CD4-positive, alpha-beta T cell treated with Interleukin-12 subunit alpha and Interleukin-12 subunit beta, for 1 hour (primary cell): ENCODE measurements at regions not wholly inside any gene's neighbourhood (a gene's known extent, or its start where the extent isn't known, plus 50 kb on each side); places are given as distances from the start of the nearest gene placed in this dataset.

Source experiments
- DNase-seq: peaks from one replicate; pipeline ENCODE4 v3.0.0-alpha.2; 2020

DNA sequence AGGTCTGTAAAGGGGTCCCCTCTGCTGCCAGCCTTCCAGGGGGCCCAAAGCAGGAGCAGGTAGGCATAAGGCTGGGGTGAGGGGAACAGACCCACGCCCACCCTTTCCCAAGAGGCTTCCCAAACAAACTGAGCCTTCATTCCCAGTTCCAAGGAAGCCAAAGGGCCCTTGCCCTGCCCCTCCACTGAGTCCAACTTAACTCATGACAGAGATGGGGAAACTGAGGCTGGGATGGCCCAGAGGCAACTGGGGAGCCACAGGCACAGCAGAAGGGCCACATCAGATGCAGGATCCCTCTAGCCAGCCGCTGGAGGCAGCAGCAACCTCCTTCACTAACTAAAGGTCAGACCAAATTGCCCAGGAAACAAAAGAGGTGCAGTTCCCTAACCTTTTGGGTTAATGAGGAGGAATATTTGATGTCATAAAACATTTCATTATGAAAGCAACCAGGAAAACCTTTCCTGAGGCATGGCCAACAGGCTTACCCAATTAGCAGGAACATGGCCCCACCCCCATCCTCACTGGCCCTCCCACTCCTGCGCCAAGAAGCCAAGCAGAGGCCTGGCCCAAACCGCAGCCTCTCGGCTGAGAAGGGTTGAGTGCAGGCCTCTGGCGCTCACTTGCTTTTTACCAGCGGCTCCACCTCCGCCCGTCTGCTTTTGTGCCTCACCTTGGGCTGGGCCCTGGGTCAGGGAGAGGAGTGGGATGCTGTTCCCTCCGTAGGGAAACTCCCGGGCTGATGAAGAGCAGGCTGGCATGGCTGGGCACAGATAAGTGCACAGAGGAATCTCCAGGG is 293.5 kb upstream of the RTL1 start:
- no peak for DNase-seq

- no peak for DNase-seq
Measured at GRCh38 chr14:101197595-101198397, 294.3 kb upstream of the RTL1 start.

DNA sequence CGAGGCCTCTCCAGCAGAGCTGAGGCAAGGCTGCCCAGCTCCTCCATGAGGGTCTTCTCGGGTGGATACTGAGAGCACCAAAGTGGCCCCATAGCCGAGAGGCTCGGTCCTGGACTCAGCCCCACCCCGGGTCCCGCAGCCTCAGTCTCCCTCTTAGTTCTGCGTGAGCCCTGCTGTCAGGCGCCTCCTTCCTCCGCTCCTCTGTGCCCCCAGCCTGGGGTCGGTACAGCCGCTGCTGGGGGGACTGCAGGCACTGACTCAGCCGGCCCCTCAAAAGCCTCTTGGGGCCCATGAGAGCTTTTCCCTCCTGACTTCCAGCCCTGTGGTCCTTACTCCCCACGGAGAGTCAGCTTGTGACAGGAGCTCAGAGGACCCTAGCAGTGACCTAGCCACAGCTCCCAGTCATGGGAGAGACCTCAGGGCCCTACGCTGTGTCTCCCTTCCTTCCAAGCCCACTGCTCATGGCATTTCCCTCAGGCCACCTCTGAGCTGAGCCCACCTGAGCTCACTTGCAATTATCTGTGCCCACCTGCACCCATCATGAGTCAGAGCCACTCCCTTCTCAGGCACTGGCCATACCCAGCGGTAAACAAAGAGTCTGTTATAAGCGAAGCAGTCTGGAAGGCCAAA is 295.0 kb upstream of the RTL1 start:
- DNase-seq, result no peak

GRCh38 chr14:101199028-101199770 is 295.7 kb upstream of the RTL1 start:
- DNase-seq, result no peak

DNA sequence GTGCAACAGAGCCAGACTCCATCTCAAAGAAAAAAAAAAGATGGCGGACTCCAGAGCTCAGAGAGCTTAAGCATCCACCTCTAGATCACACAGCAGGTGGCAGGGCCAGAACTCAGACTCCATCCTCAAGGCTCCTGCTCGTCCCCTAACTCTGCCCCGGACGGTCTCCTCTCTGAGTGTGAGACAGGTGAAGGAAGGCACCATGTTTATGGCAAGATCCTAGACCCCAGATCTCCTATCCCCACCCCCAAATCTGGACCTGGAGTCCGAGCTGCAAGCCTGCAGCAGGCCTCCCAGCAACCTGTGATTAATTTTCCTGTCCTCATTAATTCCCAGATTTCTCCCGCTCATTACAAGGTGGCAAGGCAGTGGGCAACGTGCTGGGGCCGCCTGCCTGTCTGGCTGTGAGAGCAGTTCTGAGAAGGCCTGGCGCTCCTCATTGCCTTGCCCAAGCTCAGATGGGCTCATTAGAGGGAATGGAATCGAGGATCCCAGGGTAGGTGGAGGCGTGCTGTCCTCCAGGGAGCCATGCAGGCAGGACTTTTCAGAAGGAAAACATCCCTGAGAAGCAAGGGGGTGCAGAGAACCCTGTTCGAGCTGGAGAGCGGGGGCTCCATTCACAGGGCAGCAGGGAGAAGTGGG is 296.6 kb upstream of the RTL1 start:
- no peak for DNase-seq

GRCh38 chr14:101200650-101201516 is 297.4 kb upstream of the RTL1 start:
- DNase-seq, result no peak

GRCh38 chr14:101201535-101202151 is 298.1 kb upstream of the RTL1 start:
- no peak for DNase-seq

GRCh38 chr14:101202627-101203404 is 299.3 kb upstream of the RTL1 start:
- DNase-seq, result no peak

DNA sequence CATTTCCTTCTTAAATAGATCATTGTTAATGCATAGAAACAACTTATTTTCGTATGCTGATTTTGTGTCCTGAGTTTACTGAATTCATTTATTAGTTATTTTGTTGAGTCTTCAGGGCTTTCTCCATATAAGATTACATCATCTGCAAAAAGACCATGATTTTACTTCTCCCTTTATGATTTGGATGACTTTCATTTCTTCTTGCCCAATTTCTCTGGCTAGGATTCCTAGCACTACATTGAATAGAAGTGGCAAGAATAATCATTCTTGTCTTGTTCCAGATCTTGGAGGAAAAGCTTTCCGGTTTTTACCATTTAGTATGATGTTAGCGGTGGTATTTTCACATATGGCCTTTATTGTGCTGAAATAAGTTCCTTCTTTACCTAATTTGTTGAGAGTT is 303.0 kb upstream of the RTL1 start:
- DNase-seq, result no peak

DNA sequence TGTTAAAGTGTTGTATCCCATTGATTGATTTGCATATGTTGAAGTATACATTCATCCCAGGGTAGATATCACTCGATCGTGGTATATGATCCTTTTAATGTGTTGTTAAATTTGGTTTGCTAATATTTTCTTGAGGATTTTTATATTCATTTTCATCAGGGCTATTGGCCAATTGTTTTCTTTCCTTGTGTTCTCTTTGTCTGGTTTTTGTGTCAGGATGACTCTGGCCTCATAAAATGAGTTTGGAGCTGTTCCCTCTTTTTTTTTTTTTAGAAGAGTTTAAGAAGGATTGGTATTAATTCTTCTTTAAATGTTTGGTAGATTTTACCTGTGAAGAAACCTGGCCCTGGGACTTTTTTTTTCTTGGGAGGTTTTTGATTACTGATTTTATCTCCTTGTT is 303.5 kb upstream of the RTL1 start:
- DNase-seq, result no peak

DNA sequence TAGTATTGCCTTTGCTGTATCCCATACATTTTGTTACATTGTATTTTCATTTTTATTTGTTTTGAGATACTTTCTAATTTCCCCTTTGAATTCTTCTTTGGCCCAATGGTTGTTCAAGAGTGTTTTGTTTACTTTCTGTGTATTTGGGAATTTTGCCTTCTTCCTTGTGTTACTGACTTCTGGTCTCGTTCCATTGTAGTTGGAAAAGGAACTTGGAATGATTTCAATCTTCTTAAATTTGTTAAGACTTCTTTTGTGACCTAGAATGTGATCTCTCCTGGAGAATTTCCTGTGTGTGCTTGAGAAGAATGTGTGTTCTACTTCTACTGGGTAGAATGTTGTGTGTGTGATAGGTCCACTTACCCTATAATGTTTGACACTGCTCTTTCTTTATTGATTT is 304.4 kb upstream of the RTL1 start:
- DNase-seq, result no peak

- DNase-seq, result no peak
Measured at GRCh38 chr14:101209594-101209993, 306.1 kb upstream of the RTL1 start.

- no peak for DNase-seq
Measured at GRCh38 chr14:101215266-101215665, 311.7 kb upstream of the RTL1 start.

DNA sequence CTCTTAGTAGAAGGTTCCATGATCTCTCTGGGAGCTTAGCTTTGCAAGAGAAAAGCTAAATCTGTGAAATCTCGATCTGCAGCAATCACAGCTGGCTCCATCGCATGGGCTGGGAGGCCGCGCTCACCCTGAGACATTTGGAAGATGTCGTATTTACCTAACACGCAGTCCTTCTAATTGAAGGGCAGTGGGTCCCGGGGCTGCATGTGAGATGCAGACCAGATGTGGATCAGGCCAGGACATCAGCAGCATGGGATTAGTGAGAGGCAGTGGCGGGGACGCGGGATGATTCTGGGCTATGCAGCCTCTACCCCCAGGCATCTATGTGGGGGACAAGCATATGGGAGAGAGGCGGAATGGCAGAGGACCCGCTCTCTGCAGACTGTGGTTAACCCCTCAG is 312.4 kb upstream of the RTL1 start:
- DNase-seq, result no peak

DNA sequence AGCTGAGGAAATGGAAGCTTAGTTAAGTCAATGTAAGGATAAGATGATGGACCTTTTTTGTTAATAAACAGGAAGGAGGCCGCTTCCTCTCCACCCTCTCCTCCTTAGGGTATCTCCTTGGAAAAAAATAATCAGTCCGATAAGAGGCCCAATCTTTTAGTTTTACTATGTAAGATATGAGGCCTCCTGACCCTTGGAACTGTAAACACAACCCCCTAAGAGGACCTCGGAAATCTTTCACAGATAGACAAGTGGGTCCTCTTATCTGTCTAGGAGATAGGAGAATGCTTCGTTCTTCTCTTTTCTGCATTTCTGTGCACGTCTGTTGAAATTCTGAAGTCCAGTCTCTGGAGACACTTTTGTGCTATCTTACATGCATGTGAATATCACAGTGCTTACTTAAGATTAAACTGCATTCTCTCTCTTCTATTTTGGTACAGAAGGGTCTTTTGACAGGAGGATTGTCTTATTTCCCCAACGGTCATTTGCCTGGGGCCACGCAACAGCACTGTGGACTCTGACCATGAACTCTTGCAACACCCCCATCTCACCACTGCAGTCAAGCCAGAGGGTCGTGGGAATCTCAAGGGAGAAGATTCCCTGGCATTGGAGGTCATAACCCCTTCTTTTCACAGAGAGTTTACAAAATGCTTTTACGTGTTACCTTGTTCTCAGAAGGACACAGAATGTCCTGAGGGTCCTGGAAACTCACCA is 313.0 kb upstream of the RTL1 start:
- no peak for DNase-seq

- DNase-seq, result no peak
Measured at GRCh38 chr14:101217080-101217463, 313.6 kb upstream of the RTL1 start.

DNA sequence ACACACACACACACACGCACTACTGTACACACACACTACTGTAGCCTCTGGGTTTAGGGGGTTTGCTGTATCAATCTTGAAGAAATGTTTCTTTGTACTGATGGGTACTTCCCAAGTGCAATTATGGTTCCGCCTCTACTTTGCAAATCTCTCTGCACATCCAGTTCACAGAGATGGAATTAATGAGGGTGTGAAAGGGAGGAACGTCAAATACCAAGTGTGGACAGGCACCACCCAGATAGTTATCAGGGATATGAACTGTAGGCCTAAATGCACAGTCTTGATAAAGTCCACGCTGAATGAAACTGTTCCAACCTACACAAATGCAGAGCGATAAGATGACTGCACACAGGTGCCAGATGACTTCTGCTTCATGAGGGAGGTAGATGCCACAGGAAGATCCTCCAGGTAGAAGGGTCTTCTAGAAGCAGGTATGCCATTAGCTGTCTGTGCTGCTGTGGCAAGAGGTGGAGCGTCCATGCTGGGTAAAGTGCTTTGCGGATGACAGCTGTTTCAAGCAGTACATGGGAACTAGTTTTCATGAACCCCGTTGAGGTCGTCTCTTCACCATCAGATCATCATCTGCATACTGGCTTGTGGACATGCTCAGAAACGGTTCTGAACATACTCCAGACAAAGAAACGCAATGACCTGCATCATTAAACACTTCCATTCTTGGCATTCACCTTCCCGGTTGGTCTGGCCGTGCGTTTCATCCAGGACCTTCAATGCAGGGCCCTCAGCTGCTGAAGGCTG is 314.3 kb upstream of the RTL1 start:
- no peak for DNase-seq

- DNase-seq, result no peak
Measured at GRCh38 chr14:101219896-101220703, 316.6 kb upstream of the RTL1 start.
